GM21529 (cell line): ENCODE measurements at regions not wholly inside any gene's neighbourhood (a gene's known extent, or its start where the extent isn't known, plus 50 kb on each side); places are given as distances from the start of the nearest gene placed in this dataset.

Experiments used
- ATAC-seq: cut with Tn5 transposase; IDR thresholded peaks from one replicate; pipeline ENCODE4 v1.9.1; 2021; ENCODE audit not compliant: unreplicated experiment

- no peak for ATAC-seq
These were observed 62.2 kb upstream of the RNF38 start for GRCh38 chr9:36462245-36462644.

DNA sequence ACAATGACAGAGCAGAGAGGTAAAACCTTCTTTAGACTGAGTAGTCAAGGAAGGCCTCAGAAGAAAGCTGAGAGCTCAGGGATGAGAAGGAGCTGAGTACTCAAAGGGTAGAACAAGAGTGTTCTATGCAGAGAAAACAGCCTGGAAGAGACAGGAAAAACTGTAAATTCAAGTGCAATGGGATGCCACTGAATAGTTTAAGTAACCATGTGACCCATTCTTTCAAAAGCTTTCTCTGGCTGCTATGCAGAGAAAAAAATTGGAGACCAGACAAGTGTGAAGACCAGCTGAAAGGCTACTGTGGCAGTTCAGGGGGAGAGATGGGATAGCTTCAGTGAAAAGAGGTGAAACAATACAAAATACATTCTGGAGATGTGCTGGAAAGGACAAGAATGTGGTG is 61.3 kb upstream of the RNF38 start:
- ATAC-seq = no peak

DNA sequence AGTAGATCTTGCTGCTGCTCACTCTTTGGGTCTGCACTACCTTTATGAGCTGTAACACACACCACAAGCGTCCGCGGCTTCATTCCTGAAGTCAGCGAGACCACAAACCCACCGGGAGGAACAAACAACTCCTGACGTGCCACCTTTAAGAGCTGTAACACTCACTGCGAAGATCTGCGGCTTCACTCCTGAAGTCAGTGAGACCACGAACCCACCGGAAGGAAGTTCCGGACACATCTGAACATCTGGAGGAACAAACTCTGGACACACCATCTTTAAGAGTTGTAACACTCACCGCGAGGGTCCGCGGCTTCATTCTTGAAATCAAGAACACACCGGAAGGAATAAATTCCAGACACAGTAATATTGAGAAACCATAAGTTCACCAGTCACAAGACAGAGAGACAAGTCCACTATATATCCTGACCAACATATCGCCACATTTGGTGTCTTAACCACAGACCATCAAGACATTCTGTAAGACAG is 58.4 kb upstream of the RNF38 start:
- ATAC-seq = peak; percentile 76

DNA sequence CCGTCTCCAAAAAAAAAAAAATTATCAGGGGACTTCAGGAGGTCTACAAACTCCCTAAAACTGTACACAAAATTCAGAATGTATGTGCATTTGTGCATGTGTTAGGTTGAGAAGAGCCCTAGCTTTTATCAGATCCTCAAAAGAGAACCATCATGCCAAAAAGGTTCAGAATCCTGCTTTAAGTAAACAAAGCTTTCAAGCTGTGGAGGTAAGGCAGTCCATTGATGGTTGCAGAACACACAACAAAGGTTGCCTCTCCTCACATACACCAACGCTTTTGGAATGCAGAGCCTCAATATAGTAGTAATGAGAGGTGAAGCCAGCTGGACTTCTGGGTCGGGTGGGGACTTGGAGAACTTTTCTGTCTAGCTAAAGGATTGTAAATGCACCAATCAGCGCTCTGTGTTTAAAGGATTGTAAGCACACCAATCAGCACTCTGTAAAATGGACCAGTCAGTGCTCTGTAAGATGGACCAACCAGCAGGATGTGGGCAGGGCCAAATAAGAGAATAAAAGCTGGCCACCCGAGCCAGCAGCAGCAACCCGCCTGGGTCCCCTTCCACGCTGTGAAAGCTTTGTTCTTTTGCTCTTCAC is 57.9 kb upstream of the RNF38 start:
- ATAC-seq = no peak

DNA sequence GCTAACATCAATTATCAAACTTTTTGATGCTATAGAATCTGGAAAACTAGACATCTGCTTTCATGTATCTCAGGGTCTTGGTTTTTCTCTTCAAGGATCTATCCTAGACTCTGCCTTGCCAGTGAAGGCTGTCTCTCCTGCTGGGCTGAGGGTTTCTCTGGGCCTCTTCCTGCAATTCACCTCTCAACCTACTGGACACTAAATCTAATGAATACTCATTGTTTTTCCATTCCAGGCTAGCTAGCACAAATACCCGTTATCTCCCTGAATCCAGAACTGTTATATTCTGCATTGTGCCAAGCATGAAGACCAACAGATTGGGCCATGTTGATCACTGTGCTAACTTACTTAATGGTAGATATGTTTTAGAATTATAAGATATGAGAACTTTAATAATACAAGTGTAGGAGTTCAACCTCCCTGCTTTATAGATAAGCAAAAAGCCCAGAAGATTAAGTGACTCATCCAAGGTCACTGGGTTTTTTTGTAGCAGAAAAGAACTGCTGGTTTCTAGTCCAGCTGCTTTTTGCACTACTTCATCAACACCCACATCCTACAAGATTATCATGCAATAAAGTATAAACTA is 56.5 kb upstream of the RNF38 start:
- ATAC-seq = no peak

DNA sequence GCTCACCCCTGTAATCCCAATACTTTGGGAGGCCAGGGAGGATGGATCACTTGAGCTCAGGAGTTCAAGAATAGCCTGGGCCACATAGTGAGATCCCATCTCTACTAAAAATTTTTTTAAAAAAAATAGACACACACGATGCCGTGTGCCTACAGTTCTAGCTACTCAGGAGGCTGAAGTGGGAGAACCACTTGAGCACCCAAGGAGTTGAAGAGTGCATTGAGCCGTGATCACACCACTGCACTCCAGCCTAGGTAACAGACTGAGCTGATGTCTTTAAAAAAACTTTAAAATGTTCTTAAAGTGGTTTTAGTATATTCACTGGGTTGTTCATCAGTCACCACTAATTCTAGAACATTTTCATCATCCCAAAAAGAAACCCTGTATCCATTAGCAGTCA is 51.9 kb upstream of the RNF38 start:
- no peak for ATAC-seq

DNA sequence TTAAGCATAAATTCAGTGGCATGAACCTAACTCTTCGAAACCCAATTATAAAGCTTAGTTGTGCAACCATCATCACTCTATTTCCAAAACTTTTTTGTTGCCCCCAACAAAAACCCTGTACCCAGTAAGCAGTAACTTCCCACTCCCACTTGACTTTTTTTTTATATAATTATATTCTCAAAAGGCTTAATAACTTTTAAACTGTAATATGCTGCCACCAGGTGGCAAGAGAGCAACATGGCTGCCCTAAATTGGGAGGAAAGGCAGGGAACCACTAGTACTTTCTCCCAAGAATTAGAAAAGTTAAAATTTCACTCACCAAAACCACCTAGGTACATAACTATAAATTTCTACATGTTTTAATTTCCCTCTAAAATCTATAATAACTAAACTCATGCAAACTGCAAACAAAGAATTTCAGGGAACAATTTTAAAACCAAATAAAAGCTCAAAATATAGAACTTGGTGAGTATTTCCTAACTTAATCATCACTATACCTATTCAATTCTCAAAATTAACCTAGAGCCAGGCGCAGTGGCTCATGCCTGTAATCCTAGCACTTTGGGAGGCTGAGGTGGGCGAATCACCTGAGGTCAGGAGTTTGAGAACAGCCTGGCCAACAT is 50.2 kb upstream of the RNF38 start:
- ATAC-seq = no peak
